ENCODE measurements at regions not wholly inside any gene's neighbourhood (a gene's known extent, or its start where the extent isn't known, plus 50 kb on each side); places are given as distances from the start of the nearest gene placed in this dataset.
"Not testable (repeated sequence)": the region's sequence is repeated elsewhere in the genome, so short reads cannot be mapped to it uniquely, and the experiment has no call there.

GRCh38 chr7:20466543-20467021 lies 135.9 kb downstream of the ITGB8 start:
- no peak for DNase-seq (ENCODE audit: low read depth)

- DNase-seq (ENCODE audit: low read depth), result no peak
These were observed 139.4 kb downstream of the ITGB8 start for GRCh38 chr7:20470082-20470481.

GRCh38 chr7:20470726-20471125 lies 140.0 kb downstream of the ITGB8 start:
- DNase-seq (ENCODE audit: low read depth), result no peak

GRCh38 chr7:20474249-20474648 lies 141.2 kb upstream of the ABCB5 start:
- no peak for DNase-seq (ENCODE audit: low read depth)

GRCh38 chr7:20475756-20476155 lies 139.7 kb upstream of the ABCB5 start:
- no peak for DNase-seq (ENCODE audit: low read depth)

GRCh38 chr7:20477067-20477466 lies 138.4 kb upstream of the ABCB5 start:
- no peak for DNase-seq (ENCODE audit: low read depth)

GRCh38 chr7:20479706-20480105 lies 135.8 kb upstream of the ABCB5 start:
- no peak for DNase-seq (ENCODE audit: low read depth)

GRCh38 chr7:20482071-20482470 lies 133.4 kb upstream of the ABCB5 start:
- DNase-seq (ENCODE audit: low read depth), result no peak

GRCh38 chr7:20484356-20484755 lies 131.1 kb upstream of the ABCB5 start:
- DNase-seq (ENCODE audit: low read depth), result no peak

GRCh38 chr7:20488850-20489249 lies 126.6 kb upstream of the ABCB5 start:
- no peak for DNase-seq (ENCODE audit: low read depth)

- no peak for DNase-seq (ENCODE audit: low read depth)
These were observed 124.2 kb upstream of the ABCB5 start for GRCh38 chr7:20491284-20491683.

GRCh38 chr7:20494566-20494965 lies 120.9 kb upstream of the ABCB5 start:
- no peak for DNase-seq (ENCODE audit: low read depth)

GRCh38 chr7:20501473-20501872 lies 114.0 kb upstream of the ABCB5 start:
- DNase-seq (ENCODE audit: low read depth), result not testable (repeated sequence)

GRCh38 chr7:20503278-20503950 lies 112.1 kb upstream of the ABCB5 start:
- no peak for DNase-seq (ENCODE audit: low read depth)

- DNase-seq (ENCODE audit: low read depth), result no peak
These were observed 111.4 kb upstream of the ABCB5 start for GRCh38 chr7:20504060-20504459.

- no peak for DNase-seq (ENCODE audit: low read depth)
These were observed 109.3 kb upstream of the ABCB5 start for GRCh38 chr7:20506175-20506574.

- no peak for DNase-seq (ENCODE audit: low read depth)
These were observed 108.3 kb upstream of the ABCB5 start for GRCh38 chr7:20507157-20507556.

GRCh38 chr7:20508109-20508508 lies 107.4 kb upstream of the ABCB5 start:
- no peak for DNase-seq (ENCODE audit: low read depth)

- no peak for DNase-seq (ENCODE audit: low read depth)
These were observed 105.4 kb upstream of the ABCB5 start for GRCh38 chr7:20509892-20510572.

- no peak for DNase-seq (ENCODE audit: low read depth)
These were observed 104.9 kb upstream of the ABCB5 start for GRCh38 chr7:20510573-20510900.

GRCh38 chr7:20513341-20513740 lies 102.1 kb upstream of the ABCB5 start:
- DNase-seq (ENCODE audit: low read depth), result no peak

GRCh38 chr7:20513897-20514296 lies 101.6 kb upstream of the ABCB5 start:
- DNase-seq (ENCODE audit: low read depth), result no peak

GRCh38 chr7:20514364-20514763 lies 101.1 kb upstream of the ABCB5 start:
- DNase-seq (ENCODE audit: low read depth), result peak; percentile 23

GRCh38 chr7:20519645-20520044 lies 95.8 kb upstream of the ABCB5 start:
- DNase-seq (ENCODE audit: low read depth), result no peak
